Bronchial epithelial cell (primary cell): ENCODE measurements at regions not wholly inside any gene's neighbourhood (a gene's known extent, or its start where the extent isn't known, plus 50 kb on each side); places are given as distances from the start of the nearest gene placed in this dataset.

ENCODE experiments used
- DNase-seq: peaks from one replicate; pipeline ENCODE4 v3.0.0-alpha.2; 2010; ENCODE audit warnings: low read depth
- FAIRE-seq: peaks from 2 replicates; lab custom pipeline; 2011; peaks lifted over from hg19 to GRCh38; lab: Jason Lieb, UNC
- H3K27me3 ChIP-seq: 2 replicates; pipeline ENCODE4 v1.5.1; 2011; ENCODE audit warnings: low read length; ENCODE audit not compliant: control insufficient read depth, insufficient read depth
- H3K36me3 ChIP-seq: 2 replicates; pipeline ENCODE4 v1.5.1; 2011; ENCODE audit warnings: low read length; ENCODE audit not compliant: control insufficient read depth, insufficient read depth
- H3K4me3 ChIP-seq: 2 replicates; pipeline ENCODE4 v1.5.1; 2011; ENCODE audit warnings: mild to moderate bottlenecking, low read depth, low read length, control low read depth
- TF ChIP-seq, protein P1 (sequence below): IDR thresholded peaks from 2 replicates; pipeline ENCODE4 v1.5.1; 2011; ENCODE audit warnings: mild to moderate bottlenecking, moderate library complexity, low read length, control low read depth, inconsistent platforms; ENCODE audit not compliant: insufficient read depth, severe bottlenecking

DNA sequence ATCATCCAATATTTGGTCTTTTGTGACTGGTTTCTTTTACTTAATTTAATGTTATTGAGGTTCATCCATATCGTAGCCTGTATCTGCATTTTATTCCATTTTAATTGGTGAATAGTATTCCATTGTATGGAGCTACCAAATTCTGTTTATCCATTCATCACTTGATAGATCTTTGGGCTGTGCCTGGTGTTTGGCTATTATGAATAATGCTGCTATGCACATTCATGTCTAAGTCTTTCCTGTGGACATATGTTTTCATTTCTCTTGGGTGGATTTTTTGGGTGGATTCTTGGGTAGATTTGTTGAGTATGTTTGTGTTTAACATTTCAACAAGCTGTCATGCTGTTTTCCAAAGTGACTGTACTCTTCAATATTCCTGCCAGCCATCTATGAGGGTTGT is 52.5 kb upstream of the NEDD4L start:
- FAIRE-seq, result no peak
- H3K36me3 ChIP-seq, result no peaks in the 10 kb centered on the region
- no peak overlapping the region for H3K4me3 ChIP-seq
- DNase-seq, result no peak
- no peaks in the 10 kb centered on the region for H3K27me3 ChIP-seq
- TF ChIP-seq, protein P1, sequence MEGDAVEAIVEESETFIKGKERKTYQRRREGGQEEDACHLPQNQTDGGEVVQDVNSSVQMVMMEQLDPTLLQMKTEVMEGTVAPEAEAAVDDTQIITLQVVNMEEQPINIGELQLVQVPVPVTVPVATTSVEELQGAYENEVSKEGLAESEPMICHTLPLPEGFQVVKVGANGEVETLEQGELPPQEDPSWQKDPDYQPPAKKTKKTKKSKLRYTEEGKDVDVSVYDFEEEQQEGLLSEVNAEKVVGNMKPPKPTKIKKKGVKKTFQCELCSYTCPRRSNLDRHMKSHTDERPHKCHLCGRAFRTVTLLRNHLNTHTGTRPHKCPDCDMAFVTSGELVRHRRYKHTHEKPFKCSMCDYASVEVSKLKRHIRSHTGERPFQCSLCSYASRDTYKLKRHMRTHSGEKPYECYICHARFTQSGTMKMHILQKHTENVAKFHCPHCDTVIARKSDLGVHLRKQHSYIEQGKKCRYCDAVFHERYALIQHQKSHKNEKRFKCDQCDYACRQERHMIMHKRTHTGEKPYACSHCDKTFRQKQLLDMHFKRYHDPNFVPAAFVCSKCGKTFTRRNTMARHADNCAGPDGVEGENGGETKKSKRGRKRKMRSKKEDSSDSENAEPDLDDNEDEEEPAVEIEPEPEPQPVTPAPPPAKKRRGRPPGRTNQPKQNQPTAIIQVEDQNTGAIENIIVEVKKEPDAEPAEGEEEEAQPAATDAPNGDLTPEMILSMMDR, result no peak

DNA sequence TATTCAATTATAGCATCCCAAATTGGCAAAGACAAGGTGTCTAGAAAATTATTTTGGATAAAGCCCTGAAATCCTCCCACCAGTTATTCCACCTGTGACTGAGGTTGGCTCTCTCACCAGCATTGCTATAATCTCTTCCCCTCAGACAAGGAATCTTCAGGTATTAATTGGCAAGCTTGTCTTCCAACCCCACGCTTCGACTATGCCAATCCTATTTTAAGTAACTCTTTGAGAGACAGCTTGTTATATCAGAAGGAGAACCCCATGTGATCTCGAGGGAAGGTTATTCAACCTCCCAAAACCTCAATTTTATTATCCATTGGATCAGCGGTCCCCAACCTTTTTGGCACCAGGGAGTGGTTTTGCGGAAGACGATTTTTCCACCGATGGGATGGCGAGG is 54.5 kb upstream of the NEDD4L start:
- TF ChIP-seq, protein P1, result no peak
- Histone ChIP-seq H3K4me3 (no peak overlapping the region), H3K36me3 (no peaks in the 10 kb centered on the region), H3K27me3 (no peaks in the 10 kb centered on the region)
- FAIRE-seq, result peak; percentile 7
- no peak for DNase-seq

DNA sequence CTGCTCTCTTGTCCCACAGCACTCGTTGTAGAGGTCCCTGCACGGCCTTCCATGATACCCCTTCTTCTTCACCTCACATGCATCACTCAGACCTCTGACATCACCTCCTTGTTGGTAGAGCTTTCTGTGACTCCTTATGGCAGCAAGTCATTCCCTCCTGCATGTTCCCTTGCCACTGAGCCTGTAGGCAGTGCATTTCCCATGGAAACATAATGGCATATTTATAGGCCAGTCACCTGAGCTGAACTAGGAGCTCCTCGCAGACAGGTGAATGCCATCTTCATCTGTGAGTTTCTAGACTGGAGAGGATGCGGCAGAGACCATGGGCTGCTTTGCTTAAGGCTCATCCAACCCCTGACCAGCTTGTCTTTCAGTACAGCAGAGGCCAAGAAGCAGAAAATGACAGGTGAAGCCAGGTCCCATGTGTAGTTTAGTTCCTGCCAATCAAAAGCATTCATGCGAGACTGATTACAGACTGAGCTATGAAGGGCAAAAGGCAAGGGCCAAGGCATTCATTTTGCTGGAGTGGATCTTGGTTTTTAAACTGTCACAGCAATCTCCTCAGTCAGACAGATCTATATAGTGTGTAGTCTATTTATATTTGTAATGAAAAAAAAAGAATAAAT is 59.4 kb upstream of the NEDD4L start:
- peak; percentile 80 for FAIRE-seq
- H3K4me3 ChIP-seq, result no peak overlapping the region
- H3K27me3 ChIP-seq, result no peaks in the 10 kb centered on the region
- TF ChIP-seq, protein P1, result no peak
- DNase-seq, result no peak
- no peaks in the 10 kb centered on the region for H3K36me3 ChIP-seq

DNA sequence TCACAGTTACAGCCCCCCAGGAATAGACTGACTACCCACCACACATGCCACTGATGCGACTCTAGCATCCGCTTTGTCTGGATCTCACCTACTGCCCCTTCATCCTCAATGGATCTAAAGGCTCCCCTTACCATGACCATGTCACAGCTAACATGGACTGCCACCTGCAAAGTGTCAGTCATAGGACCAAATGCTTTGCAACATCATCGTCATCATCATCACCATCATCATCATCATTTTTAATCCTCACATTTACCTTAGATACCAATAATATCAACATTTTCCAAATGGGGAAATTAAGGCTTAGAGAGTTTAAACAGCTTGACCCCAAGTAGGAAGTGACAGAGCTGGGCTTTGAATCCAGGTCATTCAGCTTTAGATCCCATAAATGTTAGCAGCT is 60.1 kb upstream of the NEDD4L start:
- Histone ChIP-seq H3K4me3 (no peak overlapping the region), H3K36me3 (no peaks in the 10 kb centered on the region), H3K27me3 (no peaks in the 10 kb centered on the region)
- FAIRE-seq (peak; percentile 88), DNase-seq (no peak)
- TF ChIP-seq, protein P1, result no peak

DNA sequence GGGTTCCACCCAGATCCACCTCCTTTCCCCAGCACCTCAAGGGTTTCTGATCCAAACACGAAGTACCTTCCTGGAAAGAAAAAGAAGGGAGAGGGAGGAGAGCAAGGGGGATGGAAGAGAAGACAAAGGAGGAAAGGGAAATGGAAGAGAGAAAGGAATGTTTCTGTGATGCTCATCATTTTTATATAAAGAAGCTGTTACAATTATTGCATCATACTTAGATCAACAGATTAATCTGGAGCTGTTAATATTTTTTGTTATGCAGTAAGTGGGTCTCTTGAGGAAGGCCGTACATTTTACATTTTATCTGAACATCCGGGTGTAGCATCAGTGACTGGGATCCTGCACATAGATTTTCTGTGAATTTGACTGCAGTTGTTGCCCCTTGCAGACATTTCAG is 60.6 kb upstream of the NEDD4L start:
- H3K36me3 ChIP-seq, result no peaks in the 10 kb centered on the region
- TF ChIP-seq, protein P1, result no peak
- DNase-seq, result no peak
- no peaks in the 10 kb centered on the region for H3K27me3 ChIP-seq
- no peak overlapping the region for H3K4me3 ChIP-seq
- no peak for FAIRE-seq
